ENCODE measurements at regions not wholly inside any gene's neighbourhood (a gene's known extent, or its start where the extent isn't known, plus 50 kb on each side); places are given as distances from the start of the nearest gene placed in this dataset.
"Not testable (repeated sequence)": the region's sequence is repeated elsewhere in the genome, so short reads cannot be mapped to it uniquely, and the experiment has no call there.

GRCh38 chr12:131621701-131622421 is 89.0 kb upstream of the SFSWAP start:
- Histone ChIP-seq H3K4me3 (ENCODE audit: low read length) (no peak overlapping the region), H3K9me3 (ENCODE audit: low read depth, low read length) (no peaks in the 10 kb centered on the region), H3K4me1 (ENCODE audit: insufficient read depth, low read length) (no peaks in the 10 kb centered on the region), H3K27me3 (ENCODE audit: insufficient read depth, low read length) (no peaks in the 10 kb centered on the region)

GRCh38 chr12:131622422-131622955 is 88.4 kb upstream of the SFSWAP start:
- Histone ChIP-seq H3K4me1 (ENCODE audit: insufficient read depth, low read length) (no peaks in the 10 kb centered on the region), H3K27me3 (ENCODE audit: insufficient read depth, low read length) (no peaks in the 10 kb centered on the region), H3K9me3 (ENCODE audit: low read depth, low read length) (no peaks in the 10 kb centered on the region), H3K4me3 (ENCODE audit: low read length) (no peak overlapping the region)

- not testable (repeated sequence) for H3K27me3 ChIP-seq (ENCODE audit: insufficient read depth, low read length); H3K9me3 ChIP-seq (ENCODE audit: low read depth, low read length); H3K4me3 ChIP-seq (ENCODE audit: low read length); H3K4me1 ChIP-seq (ENCODE audit: insufficient read depth, low read length)
These were observed 87.2 kb upstream of the SFSWAP start for GRCh38 chr12:131623404-131624368.

DNA sequence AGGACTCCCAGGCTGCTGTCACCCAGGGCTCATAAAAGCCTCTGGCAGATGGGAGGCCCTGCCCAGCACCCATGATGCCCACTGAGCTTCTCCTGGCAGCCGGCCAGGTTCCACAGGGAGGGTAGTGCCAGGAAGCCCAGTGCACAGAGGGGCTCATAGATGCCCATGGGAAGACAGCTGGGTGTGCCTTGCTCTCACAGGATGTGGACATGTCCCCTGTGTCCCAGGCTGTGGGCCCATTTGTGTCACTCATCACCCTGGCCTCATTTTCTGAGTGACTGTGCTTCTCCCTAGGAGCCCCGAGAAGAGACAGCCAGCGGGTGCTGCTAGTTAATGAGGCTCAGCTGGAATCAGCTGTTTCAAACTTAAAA is 86.5 kb upstream of the SFSWAP start:
- H3K4me3 ChIP-seq (ENCODE audit: low read length); H3K9me3 ChIP-seq (ENCODE audit: low read depth, low read length); H3K27me3 ChIP-seq (ENCODE audit: insufficient read depth, low read length); H3K4me1 ChIP-seq (ENCODE audit: insufficient read depth, low read length): not testable (repeated sequence)

DNA sequence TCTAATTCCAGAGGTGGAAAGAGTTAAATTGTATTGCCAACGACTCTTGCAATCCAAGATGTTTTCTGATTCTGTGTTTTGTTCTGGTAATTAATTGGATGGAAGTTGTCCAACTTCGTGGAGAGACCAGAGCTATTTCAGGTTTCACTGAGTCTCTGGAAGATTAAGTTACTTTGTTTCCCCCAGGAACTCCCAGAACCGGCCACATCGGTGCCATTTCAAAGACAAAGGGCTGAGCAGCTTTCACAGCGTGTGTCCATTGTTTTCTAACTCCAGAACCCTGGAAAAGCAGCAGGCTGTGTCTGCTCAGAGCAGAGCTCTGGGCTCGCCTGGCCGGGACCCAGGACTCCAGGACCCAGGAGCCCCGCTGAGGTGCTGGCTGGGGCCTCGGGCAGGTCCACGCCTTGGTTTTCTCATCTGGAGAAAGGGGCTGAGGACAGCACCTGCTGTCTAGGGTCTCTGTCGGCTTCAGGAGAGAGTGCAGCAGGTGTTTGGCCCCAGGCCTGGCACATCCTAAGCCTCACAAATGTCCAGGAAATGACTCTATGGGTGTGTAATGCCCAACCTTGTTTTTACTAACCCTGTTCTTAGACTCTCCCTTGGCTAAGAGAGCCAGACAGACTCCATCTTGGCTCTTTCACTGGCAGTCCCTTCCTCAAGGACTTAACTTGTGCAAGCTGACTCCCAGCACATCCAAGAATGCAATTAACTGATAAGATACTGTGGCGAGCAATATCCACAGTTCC is 86.0 kb upstream of the SFSWAP start:
- H3K27me3 ChIP-seq (ENCODE audit: insufficient read depth, low read length); H3K9me3 ChIP-seq (ENCODE audit: low read depth, low read length); H3K4me3 ChIP-seq (ENCODE audit: low read length); H3K4me1 ChIP-seq (ENCODE audit: insufficient read depth, low read length): not testable (repeated sequence)

GRCh38 chr12:131625966-131626722 is 84.7 kb upstream of the SFSWAP start:
- H3K4me1 ChIP-seq (ENCODE audit: insufficient read depth, low read length), result not testable (repeated sequence)

GRCh38 chr12:131627151-131628022 is 83.5 kb upstream of the SFSWAP start:
- H3K27me3 ChIP-seq (ENCODE audit: insufficient read depth, low read length); H3K4me3 ChIP-seq (ENCODE audit: low read length); H3K9me3 ChIP-seq (ENCODE audit: low read depth, low read length); H3K4me1 ChIP-seq (ENCODE audit: insufficient read depth, low read length): not testable (repeated sequence)

More at GRCh38 chr12:131625966-131626722, 84.7 kb upstream of the SFSWAP start:
- not testable (repeated sequence) for H3K9me3 ChIP-seq (ENCODE audit: low read depth, low read length); H3K4me3 ChIP-seq (ENCODE audit: low read length); H3K27me3 ChIP-seq (ENCODE audit: insufficient read depth, low read length)

- H3K27me3 ChIP-seq (ENCODE audit: insufficient read depth, low read length), result no peaks in the 10 kb centered on the region
- H3K4me3 ChIP-seq (ENCODE audit: low read length), result no peak overlapping the region
- no peaks in the 10 kb centered on the region for H3K9me3 ChIP-seq (ENCODE audit: low read depth, low read length)
- peaks cover 4% of the 10 kb centered on the region for H3K4me1 ChIP-seq (ENCODE audit: insufficient read depth, low read length)
These were observed 82.7 kb upstream of the SFSWAP start for GRCh38 chr12:131628023-131628740.

GRCh38 chr12:131628766-131629448 is 82.0 kb upstream of the SFSWAP start:
- no peaks in the 10 kb centered on the region for H3K9me3 ChIP-seq (ENCODE audit: low read depth, low read length)
- H3K4me3 ChIP-seq (ENCODE audit: low read length), result no peak overlapping the region
- H3K4me1 ChIP-seq (ENCODE audit: insufficient read depth, low read length), result peaks cover 4% of the 10 kb centered on the region
- no peaks in the 10 kb centered on the region for H3K27me3 ChIP-seq (ENCODE audit: insufficient read depth, low read length)

- Histone ChIP-seq H3K4me3 (ENCODE audit: low read length) (no peak overlapping the region), H3K4me1 (ENCODE audit: insufficient read depth, low read length) (peaks cover 4% of the 10 kb centered on the region)
These were observed 79.7 kb upstream of the SFSWAP start for GRCh38 chr12:131631230-131631629.

DNA sequence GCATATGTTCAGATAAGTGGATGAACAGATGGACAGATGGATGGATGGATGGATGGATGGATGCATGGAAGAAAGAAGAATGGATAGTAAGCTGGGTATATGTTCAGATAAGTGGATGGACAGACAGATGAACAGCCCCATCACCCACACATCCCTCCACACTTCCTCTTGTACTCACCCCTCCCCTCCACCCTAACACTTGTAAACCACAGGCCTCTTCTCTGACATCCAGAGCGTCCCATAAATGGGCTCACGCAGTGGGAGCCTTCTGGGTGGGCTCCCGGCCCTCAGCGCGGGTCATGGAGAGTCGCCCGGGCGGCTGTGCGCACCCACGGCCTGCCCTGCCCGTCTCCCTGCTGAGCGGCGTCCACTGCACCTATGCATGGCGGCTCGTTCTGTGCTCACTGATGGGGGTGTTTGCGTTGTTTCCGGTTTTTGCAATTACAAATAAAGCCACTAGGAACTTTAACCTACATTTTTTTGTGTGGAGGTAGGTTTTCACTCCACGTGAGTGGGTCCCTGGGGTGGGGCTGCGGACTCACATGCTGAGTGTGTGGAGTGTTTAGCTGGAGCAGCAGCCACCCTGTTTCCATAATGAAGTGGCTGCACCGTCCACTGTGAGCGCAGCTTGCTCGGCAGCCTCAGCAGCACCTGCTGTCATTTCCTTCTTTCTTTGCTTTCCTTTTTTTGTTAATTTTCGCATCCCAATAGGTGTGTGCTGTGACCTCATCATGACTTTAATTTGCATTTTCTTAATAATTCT is 78.8 kb upstream of the SFSWAP start:
- H3K4me1 ChIP-seq (ENCODE audit: insufficient read depth, low read length), result not testable (repeated sequence)

More at GRCh38 chr12:131631230-131631629, 79.7 kb upstream of the SFSWAP start:
- Histone ChIP-seq H3K9me3 (ENCODE audit: low read depth, low read length) (no peaks in the 10 kb centered on the region), H3K27me3 (ENCODE audit: insufficient read depth, low read length) (no peaks in the 10 kb centered on the region)

DNA sequence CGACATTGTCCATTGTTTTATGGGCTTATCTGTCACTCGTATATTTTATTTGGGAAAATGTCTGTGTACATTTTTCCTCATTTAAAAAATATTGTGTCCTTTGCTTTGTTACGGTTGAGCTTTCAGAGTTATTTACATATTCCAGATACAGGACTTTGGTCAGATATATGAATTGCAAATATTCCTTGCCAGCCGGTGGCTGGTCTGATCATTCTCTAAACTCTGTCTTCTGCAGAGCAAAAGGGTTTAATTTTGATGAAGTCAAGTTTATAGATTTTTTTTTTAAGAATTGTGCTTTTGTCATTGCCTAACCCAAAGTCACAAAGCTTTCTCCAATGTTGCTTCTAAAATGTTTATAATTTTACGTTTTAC is 78.3 kb upstream of the SFSWAP start:
- not testable (repeated sequence) for H3K4me3 ChIP-seq (ENCODE audit: low read length); H3K4me1 ChIP-seq (ENCODE audit: insufficient read depth, low read length); H3K27me3 ChIP-seq (ENCODE audit: insufficient read depth, low read length); H3K9me3 ChIP-seq (ENCODE audit: low read depth, low read length)

More for the DNA sequence above, 78.8 kb upstream of the SFSWAP start:
- not testable (repeated sequence) for H3K4me3 ChIP-seq (ENCODE audit: low read length); H3K27me3 ChIP-seq (ENCODE audit: insufficient read depth, low read length); H3K9me3 ChIP-seq (ENCODE audit: low read depth, low read length)

Data from mononuclear cell (primary cell).